ENCODE measurements at regions not wholly inside any gene's neighbourhood (a gene's known extent, or its start where the extent isn't known, plus 50 kb on each side); places are given as distances from the start of the nearest gene placed in this dataset.
"Not testable (repeated sequence)": the region's sequence is repeated elsewhere in the genome, so short reads cannot be mapped to it uniquely, and the experiment has no call there.

- H3K27me3 ChIP-seq, result no peaks in the 10 kb centered on the region
- H3K4me3 ChIP-seq, result no peak overlapping the region
- TF ChIP-seq POLR2A (IDR thresholded peaks at IDR 0.05) (no peak), CTCF (IDR thresholded peaks at IDR 0.05) (no peak)
- H3K9me3 ChIP-seq, result no peaks in the 10 kb centered on the region
- no peaks in the 10 kb centered on the region for H3K4me1 ChIP-seq
- intact Hi-C loops (cut with DNase I), result no loop called here
- DNase-seq (no peak), ATAC-seq (no peak)
- H3K36me3 ChIP-seq, result no peaks in the 10 kb centered on the region
- no peak overlapping the region for H3K27ac ChIP-seq
- WGBS (ENCODE audit: insufficient coverage, low coverage, low lambda C conversion rate, missing lambda C conversion rate), result 75% methylated on average over 1 of the region's 1 CpG
Measured at GRCh38 chr3:39705351-39705900, 104.0 kb upstream of the MYRIP start.

- Histone ChIP-seq H3K4me1 (no peaks in the 10 kb centered on the region), H3K9me3 (no peaks in the 10 kb centered on the region), H3K4me3 (no peak overlapping the region), H3K27me3 (no peaks in the 10 kb centered on the region), H3K27ac (no peak overlapping the region), H3K36me3 (no peaks in the 10 kb centered on the region)
- no peak for DNase-seq
- WGBS (ENCODE audit: insufficient coverage, low coverage, low lambda C conversion rate, missing lambda C conversion rate), result 4% methylated on average over 5 of the region's 5 CpGs
- peak; percentile 75 to 84 (median 82) for ATAC-seq
- intact Hi-C loops (cut with DNase I), result no loop called here
- TF ChIP-seq CTCF (IDR thresholded peaks at IDR 0.05), result peak; percentile 59 to 73 (median 64)
- no peak for TF ChIP-seq POLR2A (IDR thresholded peaks at IDR 0.05)
Measured at GRCh38 chr3:39707314-39707909, 102.0 kb upstream of the MYRIP start.

GRCh38 chr3:39712413-39713048 lies 96.9 kb upstream of the MYRIP start:
- intact Hi-C loops (cut with DNase I), result no loop called here

GRCh38 chr3:39713341-39713740 lies 96.1 kb upstream of the MYRIP start:
- DNase-seq; intact Hi-C loops (cut with DNase I); H3K4me3 ChIP-seq; ATAC-seq; H3K4me1 ChIP-seq; H3K9me3 ChIP-seq; H3K27me3 ChIP-seq; H3K27ac ChIP-seq; H3K36me3 ChIP-seq: not testable (repeated sequence)
- no CpG with 5 or more reads among the region's 24 CpGs for WGBS (ENCODE audit: insufficient coverage, low coverage, low lambda C conversion rate, missing lambda C conversion rate)

More at GRCh38 chr3:39712413-39713048, 96.9 kb upstream of the MYRIP start:
- Histone ChIP-seq H3K36me3 (no peaks in the 10 kb centered on the region), H3K27me3 (no peaks in the 10 kb centered on the region), H3K4me1 (no peaks in the 10 kb centered on the region), H3K4me3 (no peak overlapping the region), H3K9me3 (no peaks in the 10 kb centered on the region), H3K27ac (no peak overlapping the region)
- WGBS (ENCODE audit: insufficient coverage, low coverage, low lambda C conversion rate, missing lambda C conversion rate), result 49% methylated on average over 4 of the region's 4 CpGs
- DNase-seq, result no peak
- no peak for TF ChIP-seq POLR2A (IDR thresholded peaks at IDR 0.05)
- no peak for TF ChIP-seq CTCF (IDR thresholded peaks at IDR 0.05)
- peak; percentile 32 to 88 (median 58) for ATAC-seq

GRCh38 chr3:39716849-39717248 lies 92.6 kb upstream of the MYRIP start:
- Histone ChIP-seq H3K27ac (no peak overlapping the region), H3K27me3 (no peaks in the 10 kb centered on the region), H3K4me3 (no peak overlapping the region), H3K4me1 (no peaks in the 10 kb centered on the region), H3K9me3 (no peaks in the 10 kb centered on the region), H3K36me3 (no peaks in the 10 kb centered on the region)
- ATAC-seq, result no peak
- no peak for DNase-seq
- 88% methylated on average over 2 of the region's 3 CpGs for WGBS (ENCODE audit: insufficient coverage, low coverage, low lambda C conversion rate, missing lambda C conversion rate)
- intact Hi-C loops (cut with DNase I), result no loop called here
- TF ChIP-seq POLR2A (IDR thresholded peaks at IDR 0.05) (no peak), CTCF (IDR thresholded peaks at IDR 0.05) (no peak)
